Ascending aorta (tissue), 2 donors: ENCODE measurements at regions not wholly inside any gene's neighbourhood (a gene's known extent, or its start where the extent isn't known, plus 50 kb on each side); places are given as distances from the start of the nearest gene placed in this dataset.

Source experiments
- DNase-seq, 2 donors: peaks; one replicate each; pipeline ENCODE4 v3.0.0-alpha.2; 2019; ENCODE audit warnings: low spot score in 2 of 2
- H3K27ac ChIP-seq, 2 donors: fragments of 200-600 bp; sonication (generic); one replicate each; pipeline ENCODE4 v1.5.1; 2016 to 2017; ENCODE audit warnings: mild to moderate bottlenecking in 1 of 2
- H3K27me3 ChIP-seq: fragments of 200-600 bp; sonication (generic); one replicate; pipeline ENCODE4 v1.5.1; 2017
- H3K36me3 ChIP-seq, 2 donors: fragments of 200-600 bp; sonication (generic); one replicate each; pipeline ENCODE4 v1.5.1; 2016
- H3K4me1 ChIP-seq, 2 donors: fragments of 200-600 bp; sonication (generic); one replicate each; pipeline ENCODE4 v1.5.1; 2016 to 2017; ENCODE audit warnings: mild to moderate bottlenecking in 1 of 2
- H3K4me3 ChIP-seq, 2 donors: fragments of 200-600 bp; sonication (generic); one replicate each; pipeline ENCODE4 v1.5.1; 2016 to 2017; ENCODE audit warnings: mild to moderate bottlenecking in 1 of 2
- H3K9me3 ChIP-seq, 2 donors: fragments of 200-600 bp; sonication (generic); one replicate each; pipeline ENCODE4 v1.5.1; 2016
- intact Hi-C: fragments of 100-400 bp; cut with DNase I; formaldehyde crosslinking; loops from one replicate; pipeline ENCODE4 v1.15.1; 2023
- TF ChIP-seq, protein P1 (sequence below), 3 experiments: fragments of 200-600 bp in 2 of 3; fragments of 450-650 bp in 1 of 3; sonication (generic) in 2 of 3; IDR thresholded peaks; one replicate each; pipeline ENCODE4 v1.5.1; 2016 to 2019; ENCODE audit warnings: antibody characterized with exemption in 3 of 3, mild to moderate bottlenecking in 1 of 3, moderate library complexity in 1 of 3

DNA sequence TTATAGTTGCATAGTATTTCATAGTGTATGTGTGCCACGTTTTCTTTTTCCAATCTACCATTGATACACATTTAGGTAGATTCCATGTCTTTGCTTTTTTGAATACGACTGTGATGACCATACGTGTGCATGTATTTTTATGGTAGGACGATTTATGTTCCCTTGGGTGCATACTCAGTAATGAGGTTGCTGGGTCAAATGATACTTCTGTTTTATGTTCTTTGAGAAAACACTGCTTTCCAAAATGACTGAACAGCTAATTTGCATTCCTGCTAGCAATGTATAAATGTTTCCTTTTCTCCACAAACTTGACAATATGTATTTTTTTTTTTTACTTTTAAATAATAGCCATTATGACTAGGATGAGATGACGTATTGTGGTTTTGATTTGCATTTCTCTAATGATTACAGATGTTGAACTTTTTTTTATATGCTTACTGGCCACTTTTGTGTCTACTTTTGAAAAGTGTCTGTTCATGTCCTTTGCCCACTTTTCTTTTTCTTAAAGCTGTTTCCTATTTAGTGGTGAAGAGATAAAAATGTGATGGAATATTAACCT lies 969.5 kb upstream of the NDST4 start:
- DNase-seq = no peak
- TF ChIP-seq, protein P1, sequence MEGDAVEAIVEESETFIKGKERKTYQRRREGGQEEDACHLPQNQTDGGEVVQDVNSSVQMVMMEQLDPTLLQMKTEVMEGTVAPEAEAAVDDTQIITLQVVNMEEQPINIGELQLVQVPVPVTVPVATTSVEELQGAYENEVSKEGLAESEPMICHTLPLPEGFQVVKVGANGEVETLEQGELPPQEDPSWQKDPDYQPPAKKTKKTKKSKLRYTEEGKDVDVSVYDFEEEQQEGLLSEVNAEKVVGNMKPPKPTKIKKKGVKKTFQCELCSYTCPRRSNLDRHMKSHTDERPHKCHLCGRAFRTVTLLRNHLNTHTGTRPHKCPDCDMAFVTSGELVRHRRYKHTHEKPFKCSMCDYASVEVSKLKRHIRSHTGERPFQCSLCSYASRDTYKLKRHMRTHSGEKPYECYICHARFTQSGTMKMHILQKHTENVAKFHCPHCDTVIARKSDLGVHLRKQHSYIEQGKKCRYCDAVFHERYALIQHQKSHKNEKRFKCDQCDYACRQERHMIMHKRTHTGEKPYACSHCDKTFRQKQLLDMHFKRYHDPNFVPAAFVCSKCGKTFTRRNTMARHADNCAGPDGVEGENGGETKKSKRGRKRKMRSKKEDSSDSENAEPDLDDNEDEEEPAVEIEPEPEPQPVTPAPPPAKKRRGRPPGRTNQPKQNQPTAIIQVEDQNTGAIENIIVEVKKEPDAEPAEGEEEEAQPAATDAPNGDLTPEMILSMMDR (IDR thresholded peaks at IDR 0.05) = no peak
- intact Hi-C loops = no loop called here

DNA sequence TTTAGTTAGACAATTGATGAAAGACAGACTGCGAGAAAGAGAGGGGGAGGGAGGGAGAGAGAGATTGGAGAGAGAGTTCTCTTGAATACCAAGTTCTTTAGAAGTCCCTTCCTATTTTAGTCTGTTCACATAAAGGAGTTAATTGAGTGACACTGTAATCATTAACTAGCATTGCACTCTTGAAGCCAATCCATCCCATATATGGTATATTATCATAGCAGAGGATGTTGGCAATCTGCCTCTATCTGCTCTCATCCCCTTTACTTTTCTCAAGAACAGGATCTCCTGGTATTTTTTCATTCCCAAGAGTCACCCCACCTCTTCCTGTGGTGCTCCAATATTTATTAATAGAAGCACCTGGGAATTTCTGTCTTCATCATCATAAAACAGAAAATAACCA lies 959.6 kb upstream of the NDST4 start:
- peaks cover 0 to 5% of the 10 kb centered on the region in 2 donors for H3K9me3 ChIP-seq
- H3K4me3 ChIP-seq = no peak overlapping the region
- no peaks in the 10 kb centered on the region for H3K36me3 ChIP-seq
- no peak for DNase-seq
- H3K27me3 ChIP-seq = no peaks in the 10 kb centered on the region
- H3K27ac ChIP-seq = no peak overlapping the region
- intact Hi-C loops = no loop called here
- no peaks in the 10 kb centered on the region for H3K4me1 ChIP-seq
- TF ChIP-seq, protein P1 (IDR thresholded peaks at IDR 0.05) = no peak

More for the DNA sequence above, 969.5 kb upstream of the NDST4 start:
- H3K27ac ChIP-seq = no peak overlapping the region
- H3K27me3 ChIP-seq = no peaks in the 10 kb centered on the region
- H3K4me1 ChIP-seq = no peaks in the 10 kb centered on the region
- H3K9me3 ChIP-seq = peaks cover 0 to 3% of the 10 kb centered on the region in 2 donors
- no peaks in the 10 kb centered on the region for H3K36me3 ChIP-seq
- H3K4me3 ChIP-seq = no peak overlapping the region

DNA sequence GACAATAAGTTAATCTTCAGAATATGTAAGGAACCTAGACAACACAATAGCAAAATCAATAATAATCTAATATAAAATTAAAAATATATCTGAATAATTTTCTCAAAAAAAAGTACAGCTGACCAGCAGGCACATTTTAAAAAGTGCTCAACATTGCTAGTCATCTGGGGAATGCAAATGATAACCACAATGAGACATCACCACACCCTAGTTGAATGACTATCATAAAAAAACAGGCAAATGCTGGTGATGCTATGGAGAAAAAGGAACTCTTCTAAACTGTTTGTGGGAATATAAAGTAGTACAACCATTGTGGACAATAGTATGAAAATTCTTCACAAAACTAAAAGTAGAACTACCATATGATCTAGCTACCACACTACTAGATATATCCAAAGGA lies 956.9 kb upstream of the NDST4 start:
- H3K27me3 ChIP-seq = no peaks in the 10 kb centered on the region
- intact Hi-C loops = no loop called here
- H3K4me3 ChIP-seq = no peak overlapping the region
- TF ChIP-seq, protein P1 (IDR thresholded peaks at IDR 0.05) = no peak
- no peaks in the 10 kb centered on the region for H3K9me3 ChIP-seq
- no peaks in the 10 kb centered on the region for H3K4me1 ChIP-seq
- H3K36me3 ChIP-seq = no peaks in the 10 kb centered on the region
- H3K27ac ChIP-seq = no peak overlapping the region
- DNase-seq = no peak

DNA sequence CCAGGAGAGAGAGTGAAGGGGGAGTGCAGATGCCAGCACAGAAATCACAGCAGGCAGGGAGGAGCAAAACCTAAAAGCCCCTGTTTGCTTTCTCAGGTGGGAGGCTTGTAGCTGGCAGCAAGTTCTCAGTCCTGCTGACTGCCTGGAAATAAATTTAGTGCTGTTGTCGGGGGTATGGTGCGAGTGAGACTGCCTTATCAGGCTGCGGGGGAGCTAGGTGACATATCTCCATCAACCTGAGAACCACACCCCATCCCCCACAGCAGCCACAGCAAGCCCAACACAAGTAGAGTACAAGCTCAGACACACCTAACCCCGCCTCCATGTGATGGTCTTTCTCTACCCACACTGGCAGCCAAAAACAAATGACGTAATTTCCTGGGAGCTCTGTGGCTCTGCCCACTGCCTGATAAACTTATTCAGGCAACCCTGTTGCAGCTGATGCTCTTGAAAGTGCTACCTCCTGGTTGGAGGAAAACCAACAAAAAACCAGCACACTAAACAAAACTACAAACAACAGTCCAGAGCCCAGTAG lies 953.4 kb upstream of the NDST4 start:
- TF ChIP-seq, protein P1 (IDR thresholded peaks at IDR 0.05) = no peak
- Histone ChIP-seq H3K9me3 (no peaks in the 10 kb centered on the region), H3K36me3 (no peaks in the 10 kb centered on the region), H3K4me3 (no peak overlapping the region), H3K27ac (no peak overlapping the region), H3K4me1 (no peaks in the 10 kb centered on the region), H3K27me3 (no peaks in the 10 kb centered on the region)
- intact Hi-C loops = no loop called here
- DNase-seq = no peak

DNA sequence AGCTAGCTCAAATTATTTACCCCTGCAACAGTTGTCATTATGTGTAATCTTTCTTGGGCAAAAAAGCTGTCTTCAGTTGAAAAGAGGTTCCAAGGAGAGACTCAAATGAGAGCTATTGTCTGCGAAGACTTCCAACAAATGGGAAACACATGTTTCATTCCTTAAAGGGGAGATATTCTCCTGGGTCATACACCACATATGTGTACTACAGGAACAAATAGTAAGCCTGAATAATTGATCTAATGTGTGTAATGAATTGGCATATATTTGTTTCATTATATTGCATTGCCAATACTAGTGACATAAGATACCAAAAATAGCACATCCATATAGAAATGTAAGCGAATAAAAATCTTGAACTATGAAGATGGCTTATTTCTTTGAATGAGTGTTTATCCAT lies 950.9 kb upstream of the NDST4 start:
- intact Hi-C loops = no loop called here
- Histone ChIP-seq H3K36me3 (no peaks in the 10 kb centered on the region), H3K4me1 (no peaks in the 10 kb centered on the region), H3K27ac (no peak overlapping the region), H3K4me3 (no peak overlapping the region), H3K9me3 (no peaks in the 10 kb centered on the region), H3K27me3 (no peaks in the 10 kb centered on the region)
- TF ChIP-seq, protein P1 (IDR thresholded peaks at IDR 0.05) = no peak
- DNase-seq = no peak

DNA sequence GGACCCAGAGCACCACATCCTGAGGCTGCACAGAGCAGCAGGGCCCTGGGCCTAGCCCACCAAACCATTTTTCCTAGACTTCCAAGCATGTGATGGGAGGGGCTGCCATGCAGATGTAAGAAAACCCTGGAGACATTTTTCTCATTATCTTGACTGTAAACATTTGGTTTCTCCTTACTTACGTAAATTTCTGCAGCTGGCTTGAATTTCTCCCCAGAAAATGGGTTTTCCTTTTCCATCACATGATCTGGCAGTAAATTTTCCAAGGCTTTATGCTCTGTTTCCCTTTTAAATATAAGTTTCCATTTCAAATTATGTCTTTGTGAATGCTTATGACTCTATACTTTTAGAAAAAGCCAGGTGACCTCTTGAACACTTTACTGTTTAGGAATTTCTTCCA lies 945.9 kb upstream of the NDST4 start:
- H3K9me3 ChIP-seq = no peaks in the 10 kb centered on the region
- no peaks in the 10 kb centered on the region for H3K4me1 ChIP-seq
- TF ChIP-seq, protein P1 (IDR thresholded peaks at IDR 0.05) = no peak
- no peak overlapping the region for H3K27ac ChIP-seq
- intact Hi-C loops = no loop called here
- no peaks in the 10 kb centered on the region for H3K27me3 ChIP-seq
- no peak overlapping the region for H3K4me3 ChIP-seq
- no peak for DNase-seq
- H3K36me3 ChIP-seq = no peaks in the 10 kb centered on the region
